ENCODE measurements at regions not wholly inside any gene's neighbourhood (a gene's known extent, or its start where the extent isn't known, plus 50 kb on each side); places are given as distances from the start of the nearest gene placed in this dataset.

- Histone ChIP-seq H2AFZ (ENCODE audit: low read length) (peak overlapping the region; percentile 90), H3K9me2 (replicated peaks; ENCODE audit: low read depth, low read length) (no peaks in the 10 kb centered on the region), H3K36me3 (ENCODE audit: insufficient read depth, low read length) (peaks cover under 1% of the 10 kb centered on the region; the same call in 1 of the 2 replicates), H3K4me2 (ENCODE audit: low read depth, low read length, poor library complexity, severe bottlenecking) (peak overlapping the region; percentile 75), H4K20me1 (ENCODE audit: insufficient read depth, low read length, poor library complexity, severe bottlenecking) (peaks cover 20% of the 10 kb centered on the region), H3K9me3 (ENCODE audit: insufficient read depth, low read depth, low read length) (no peaks in the 10 kb centered on the region), H3K9ac (ENCODE audit: low read depth, low read length, poor library complexity, severe bottlenecking) (peak overlapping the region; percentile 81), H3K4me1 (ENCODE audit: insufficient read depth, low read length, poor library complexity, severe bottlenecking) (peaks cover 15% of the 10 kb centered on the region), H3K27me3 (ENCODE audit: insufficient read depth, low read length, poor library complexity, severe bottlenecking) (no peaks in the 10 kb centered on the region), H3F3A (ENCODE audit: low read depth) (no peaks in the 10 kb centered on the region), H3K4me3 (ENCODE audit: low read length, poor library complexity, severe bottlenecking) (peak overlapping the region; percentile 83), H3K79me2 (ENCODE audit: insufficient read depth, low read length) (peaks cover 40% of the 10 kb centered on the region)
- no peak for TF ChIP-seq EZH2phosphoT487 (IDR thresholded peaks at IDR 0.05; ENCODE audit: borderline replicate concordance)
- TF ChIP-seq, protein P1, sequence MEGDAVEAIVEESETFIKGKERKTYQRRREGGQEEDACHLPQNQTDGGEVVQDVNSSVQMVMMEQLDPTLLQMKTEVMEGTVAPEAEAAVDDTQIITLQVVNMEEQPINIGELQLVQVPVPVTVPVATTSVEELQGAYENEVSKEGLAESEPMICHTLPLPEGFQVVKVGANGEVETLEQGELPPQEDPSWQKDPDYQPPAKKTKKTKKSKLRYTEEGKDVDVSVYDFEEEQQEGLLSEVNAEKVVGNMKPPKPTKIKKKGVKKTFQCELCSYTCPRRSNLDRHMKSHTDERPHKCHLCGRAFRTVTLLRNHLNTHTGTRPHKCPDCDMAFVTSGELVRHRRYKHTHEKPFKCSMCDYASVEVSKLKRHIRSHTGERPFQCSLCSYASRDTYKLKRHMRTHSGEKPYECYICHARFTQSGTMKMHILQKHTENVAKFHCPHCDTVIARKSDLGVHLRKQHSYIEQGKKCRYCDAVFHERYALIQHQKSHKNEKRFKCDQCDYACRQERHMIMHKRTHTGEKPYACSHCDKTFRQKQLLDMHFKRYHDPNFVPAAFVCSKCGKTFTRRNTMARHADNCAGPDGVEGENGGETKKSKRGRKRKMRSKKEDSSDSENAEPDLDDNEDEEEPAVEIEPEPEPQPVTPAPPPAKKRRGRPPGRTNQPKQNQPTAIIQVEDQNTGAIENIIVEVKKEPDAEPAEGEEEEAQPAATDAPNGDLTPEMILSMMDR (conservative IDR thresholded peaks at IDR 0.05; ENCODE audit: low read length) = no peak
Observed at GRCh38 chr19:27792576-27793127, 1420.3 kb downstream of the UQCRFS1 start.

DNA sequence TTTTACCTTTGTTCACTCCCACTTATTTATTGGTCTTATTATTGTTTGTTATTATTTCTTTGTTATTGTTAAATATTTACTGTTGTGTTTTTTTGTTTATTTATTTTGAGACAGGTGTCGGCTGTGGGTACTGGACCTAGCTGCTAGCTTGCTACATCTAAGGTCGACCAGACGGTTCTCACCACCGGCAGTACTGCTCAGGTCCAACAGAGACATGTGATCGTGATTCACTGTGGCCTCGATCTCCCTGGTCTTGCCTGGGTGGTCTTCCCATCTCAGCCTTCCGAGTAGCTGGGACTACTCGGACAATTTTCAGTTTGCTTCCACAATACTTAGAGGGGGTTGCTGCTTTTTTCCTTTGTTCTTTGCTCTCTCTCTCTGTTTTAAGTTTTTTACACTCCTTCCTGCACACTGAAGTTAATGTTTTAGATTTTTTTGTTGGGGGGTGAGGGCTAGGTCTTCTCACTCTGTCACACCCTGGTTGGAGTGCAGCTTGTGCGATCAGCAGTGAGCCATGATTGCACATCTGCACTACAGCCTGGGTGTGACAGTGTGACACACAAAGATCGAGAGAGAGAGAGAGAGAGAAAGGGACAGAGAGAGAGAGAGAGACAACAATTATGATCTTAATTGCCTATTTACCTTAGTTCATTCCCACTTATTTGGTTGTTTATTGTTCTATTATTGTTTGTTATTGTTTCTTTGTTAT, 1432.4 kb downstream of the UQCRFS1 start:
- H4K20me1 ChIP-seq (ENCODE audit: insufficient read depth, low read length, poor library complexity, severe bottlenecking) = no peaks in the 10 kb centered on the region
- H3K4me3 ChIP-seq (ENCODE audit: low read length, poor library complexity, severe bottlenecking) = no peak overlapping the region
- peaks cover 3% of the 10 kb centered on the region; the same call in 1 of the 2 replicates for H3K9me3 ChIP-seq (ENCODE audit: insufficient read depth, low read depth, low read length)
- H3K79me2 ChIP-seq (ENCODE audit: insufficient read depth, low read length) = peaks cover 5% of the 10 kb centered on the region; the same call in 1 of the 2 replicates
- no peaks in the 10 kb centered on the region for H3K27me3 ChIP-seq (ENCODE audit: insufficient read depth, low read length, poor library complexity, severe bottlenecking)
- H3K4me2 ChIP-seq (ENCODE audit: low read depth, low read length, poor library complexity, severe bottlenecking) = no peak overlapping the region
- H3K4me1 ChIP-seq (ENCODE audit: insufficient read depth, low read length, poor library complexity, severe bottlenecking) = peaks cover 2% of the 10 kb centered on the region
- no peaks in the 10 kb centered on the region for H3K9me2 ChIP-seq (replicated peaks; ENCODE audit: low read depth, low read length)
- no peak overlapping the region for H2AFZ ChIP-seq (ENCODE audit: low read length)
- TF ChIP-seq, protein P1 (conservative IDR thresholded peaks at IDR 0.05; ENCODE audit: low read length) = no peak
- no peak for TF ChIP-seq EZH2phosphoT487 (IDR thresholded peaks at IDR 0.05; ENCODE audit: borderline replicate concordance)
- H3K9ac ChIP-seq (ENCODE audit: low read depth, low read length, poor library complexity, severe bottlenecking) = no peak overlapping the region
- H3K36me3 ChIP-seq (ENCODE audit: insufficient read depth, low read length) = peaks cover 3% of the 10 kb centered on the region; the same call in 1 of the 2 replicates
- no peaks in the 10 kb centered on the region for H3F3A ChIP-seq (ENCODE audit: low read depth)

DNA sequence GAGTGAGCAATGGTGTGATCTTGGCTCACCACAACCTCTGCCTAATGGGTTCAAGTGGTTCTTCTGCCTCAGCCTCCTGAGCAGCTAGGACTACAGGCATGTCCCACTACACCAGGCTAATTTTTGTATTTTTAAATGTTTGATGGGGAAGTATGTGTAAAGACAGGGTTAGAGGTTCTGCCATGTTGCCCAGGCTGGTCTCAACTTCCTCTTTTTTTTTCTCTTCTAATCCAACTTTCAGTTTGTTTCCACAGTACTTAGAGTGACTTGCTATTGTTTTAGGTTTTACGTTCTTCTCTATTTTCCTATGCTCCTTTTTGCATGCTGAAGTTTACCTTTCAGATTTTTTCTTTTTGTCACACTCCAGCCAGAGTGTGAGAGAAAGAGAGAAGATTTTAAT, 1433.0 kb downstream of the UQCRFS1 start:
- Histone ChIP-seq H3K79me2 (ENCODE audit: insufficient read depth, low read length) (peaks cover 5% of the 10 kb centered on the region; the same call in 1 of the 2 replicates), H3K9me2 (replicated peaks; ENCODE audit: low read depth, low read length) (no peaks in the 10 kb centered on the region), H3K27me3 (ENCODE audit: insufficient read depth, low read length, poor library complexity, severe bottlenecking) (no peaks in the 10 kb centered on the region), H3K4me3 (ENCODE audit: low read length, poor library complexity, severe bottlenecking) (no peak overlapping the region), H3K9me3 (ENCODE audit: insufficient read depth, low read depth, low read length) (peaks cover 3% of the 10 kb centered on the region; the same call in 1 of the 2 replicates), H2AFZ (ENCODE audit: low read length) (no peak overlapping the region), H3K36me3 (ENCODE audit: insufficient read depth, low read length) (peaks cover 3% of the 10 kb centered on the region; the same call in 1 of the 2 replicates), H3K9ac (ENCODE audit: low read depth, low read length, poor library complexity, severe bottlenecking) (no peak overlapping the region), H3K4me1 (ENCODE audit: insufficient read depth, low read length, poor library complexity, severe bottlenecking) (no peaks in the 10 kb centered on the region), H4K20me1 (ENCODE audit: insufficient read depth, low read length, poor library complexity, severe bottlenecking) (no peaks in the 10 kb centered on the region), H3F3A (ENCODE audit: low read depth) (no peaks in the 10 kb centered on the region), H3K4me2 (ENCODE audit: low read depth, low read length, poor library complexity, severe bottlenecking) (no peak overlapping the region)
- TF ChIP-seq, protein P1 (conservative IDR thresholded peaks at IDR 0.05; ENCODE audit: low read length) = no peak
- TF ChIP-seq EZH2phosphoT487 (IDR thresholded peaks at IDR 0.05; ENCODE audit: borderline replicate concordance) = no peak

Measured in Loucy (cell line).